Coronary artery (tissue), 2 donors: ENCODE measurements at regions not wholly inside any gene's neighbourhood (a gene's known extent, or its start where the extent isn't known, plus 50 kb on each side); places are given as distances from the start of the nearest gene placed in this dataset.

ENCODE experiments used
- DNase-seq: peaks from one replicate; pipeline ENCODE4 v3.0.0-alpha.2; 2017; ENCODE audit warnings: low spot score
- H3K27ac ChIP-seq, 2 donors: fragments of 200-600 bp; sonication (generic); one replicate each; pipeline ENCODE4 v1.5.1; 2016 to 2019
- H3K4me3 ChIP-seq: fragments of 200-600 bp; sonication (generic); 2 replicates; pipeline ENCODE4 v1.5.1; 2016; ENCODE audit warnings: mild to moderate bottlenecking, moderate library complexity
- TF ChIP-seq, protein P1 (sequence below): fragments of 200-600 bp; sonication (generic); IDR thresholded peaks from one replicate; pipeline ENCODE4 v1.5.1; 2019; ENCODE audit warnings: antibody characterized with exemption

DNA sequence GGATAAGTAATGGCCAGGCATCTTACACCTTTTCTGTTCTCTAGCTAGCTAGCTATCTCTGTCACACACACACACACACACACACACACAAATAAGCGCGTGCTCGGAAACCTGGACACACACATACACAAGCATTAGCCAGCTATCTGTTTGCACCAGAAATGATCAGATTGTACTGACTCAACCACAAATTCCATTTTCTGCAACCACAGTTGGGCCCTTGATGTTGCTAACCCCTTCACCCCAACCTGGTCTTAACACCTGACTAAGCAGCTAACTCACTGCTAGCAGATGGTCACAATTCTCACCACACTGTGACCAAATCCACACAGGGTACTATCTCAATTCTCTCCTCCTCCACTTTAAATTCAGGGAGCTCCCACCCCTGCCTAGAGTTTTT is 183.0 kb upstream of the THBS1 start:
- no peak for DNase-seq
- H3K4me3 ChIP-seq: no peak overlapping the region
- no peak overlapping the region for H3K27ac ChIP-seq
- TF ChIP-seq, protein P1, sequence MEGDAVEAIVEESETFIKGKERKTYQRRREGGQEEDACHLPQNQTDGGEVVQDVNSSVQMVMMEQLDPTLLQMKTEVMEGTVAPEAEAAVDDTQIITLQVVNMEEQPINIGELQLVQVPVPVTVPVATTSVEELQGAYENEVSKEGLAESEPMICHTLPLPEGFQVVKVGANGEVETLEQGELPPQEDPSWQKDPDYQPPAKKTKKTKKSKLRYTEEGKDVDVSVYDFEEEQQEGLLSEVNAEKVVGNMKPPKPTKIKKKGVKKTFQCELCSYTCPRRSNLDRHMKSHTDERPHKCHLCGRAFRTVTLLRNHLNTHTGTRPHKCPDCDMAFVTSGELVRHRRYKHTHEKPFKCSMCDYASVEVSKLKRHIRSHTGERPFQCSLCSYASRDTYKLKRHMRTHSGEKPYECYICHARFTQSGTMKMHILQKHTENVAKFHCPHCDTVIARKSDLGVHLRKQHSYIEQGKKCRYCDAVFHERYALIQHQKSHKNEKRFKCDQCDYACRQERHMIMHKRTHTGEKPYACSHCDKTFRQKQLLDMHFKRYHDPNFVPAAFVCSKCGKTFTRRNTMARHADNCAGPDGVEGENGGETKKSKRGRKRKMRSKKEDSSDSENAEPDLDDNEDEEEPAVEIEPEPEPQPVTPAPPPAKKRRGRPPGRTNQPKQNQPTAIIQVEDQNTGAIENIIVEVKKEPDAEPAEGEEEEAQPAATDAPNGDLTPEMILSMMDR: no peak

DNA sequence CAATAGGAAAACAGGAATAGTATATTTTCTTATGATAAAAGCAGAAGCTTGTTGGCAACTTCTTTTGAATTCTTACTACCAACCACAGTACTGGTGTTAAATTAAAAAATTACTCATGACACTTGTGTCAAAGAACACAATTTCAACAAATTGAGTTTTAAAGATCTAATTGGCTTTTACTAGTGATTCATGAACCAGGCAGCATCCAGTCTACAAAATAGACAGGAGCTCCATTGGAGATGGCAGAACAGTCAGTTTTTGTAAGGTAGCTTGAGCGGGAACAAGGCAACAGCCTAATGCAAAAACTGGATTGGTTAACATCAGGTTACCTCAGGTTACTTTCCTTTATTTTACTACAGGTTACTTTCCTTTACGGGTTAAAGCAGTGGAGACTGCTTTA is 181.3 kb upstream of the THBS1 start:
- Histone ChIP-seq H3K4me3 (no peak overlapping the region), H3K27ac (no peak overlapping the region)
- TF ChIP-seq, protein P1: no peak
- DNase-seq: no peak

DNA sequence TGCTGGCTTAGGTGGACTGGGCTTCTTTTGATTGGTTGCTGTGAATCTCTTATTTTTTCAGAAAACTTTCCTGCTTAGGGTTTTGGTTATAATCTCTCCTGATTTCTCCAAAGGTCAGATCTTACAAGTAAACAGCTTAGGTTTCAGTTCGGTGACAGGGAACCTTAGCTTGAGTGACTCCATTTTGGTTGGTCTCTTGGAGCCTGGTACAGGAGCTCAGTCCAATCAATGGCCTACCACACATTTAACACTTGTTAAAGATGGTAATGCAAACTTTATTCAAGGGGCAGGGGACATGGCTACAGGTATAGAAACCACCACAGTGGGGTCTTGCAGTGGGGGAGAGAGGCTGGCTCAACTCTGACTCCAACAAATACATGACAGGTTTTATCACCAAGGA is 180.9 kb upstream of the THBS1 start:
- no peak for DNase-seq
- TF ChIP-seq, protein P1: no peak
- Histone ChIP-seq H3K4me3 (no peak overlapping the region), H3K27ac (no peak overlapping the region)

DNA sequence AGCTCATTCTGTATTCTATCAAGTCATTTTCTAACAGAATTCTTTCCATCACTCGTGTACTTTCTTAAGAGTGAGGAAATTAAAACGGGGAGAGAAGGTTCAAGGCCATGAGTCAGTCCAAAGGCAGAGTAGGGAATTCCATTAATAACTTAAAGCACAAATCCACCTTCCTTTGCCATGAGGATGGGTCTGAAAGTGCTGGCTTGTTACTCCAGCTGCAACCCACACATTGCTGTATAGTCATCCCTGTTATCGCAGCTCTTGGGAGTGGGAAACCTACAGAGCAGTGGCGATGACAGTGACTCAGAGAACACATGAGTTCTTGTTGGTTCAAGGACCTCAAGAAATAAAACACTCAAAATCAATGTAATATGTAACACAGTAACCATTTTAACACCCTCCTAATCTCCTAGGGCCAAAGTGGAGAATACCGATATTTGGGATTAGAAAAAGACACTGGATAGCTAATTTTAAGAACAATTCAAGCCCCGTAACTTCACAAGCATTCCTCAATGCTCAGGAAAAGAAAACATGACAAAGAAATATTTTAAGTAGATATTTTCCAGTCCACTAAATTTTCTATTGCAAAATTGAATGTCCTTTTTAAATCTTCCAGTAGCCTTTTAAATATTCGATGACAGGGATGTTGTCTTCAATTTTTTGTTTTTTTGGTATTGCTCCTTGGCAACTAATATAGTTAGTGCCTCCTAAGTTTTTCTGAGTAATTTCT is 179.9 kb upstream of the THBS1 start:
- TF ChIP-seq, protein P1: no peak
- H3K4me3 ChIP-seq: no peak overlapping the region
- no peak overlapping the region for H3K27ac ChIP-seq
- no peak for DNase-seq

DNA sequence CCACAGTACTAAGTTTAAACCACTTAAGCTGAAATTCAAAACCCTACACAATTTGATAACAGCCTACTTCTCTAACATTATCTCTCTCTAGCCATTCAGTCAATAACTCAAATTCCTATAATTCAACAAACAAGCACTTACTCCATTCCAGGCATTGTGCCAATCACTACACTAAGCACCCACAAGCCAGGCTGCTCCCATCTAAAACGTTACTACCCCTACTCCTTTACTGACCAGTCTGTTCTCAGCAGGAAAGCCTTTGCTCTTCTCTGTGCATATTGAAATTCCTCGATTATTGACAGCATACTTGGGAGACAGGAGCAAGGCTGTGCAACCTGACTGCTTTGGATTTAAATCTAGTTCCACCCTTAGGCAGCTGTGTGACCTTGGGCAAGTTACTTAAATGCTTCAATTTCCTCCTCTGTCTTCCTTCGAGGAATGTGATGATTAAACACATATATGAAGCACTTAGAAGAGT is 177.2 kb upstream of the THBS1 start:
- TF ChIP-seq, protein P1: no peak
- Histone ChIP-seq H3K4me3 (no peak overlapping the region), H3K27ac (no peak overlapping the region)
- no peak for DNase-seq

DNA sequence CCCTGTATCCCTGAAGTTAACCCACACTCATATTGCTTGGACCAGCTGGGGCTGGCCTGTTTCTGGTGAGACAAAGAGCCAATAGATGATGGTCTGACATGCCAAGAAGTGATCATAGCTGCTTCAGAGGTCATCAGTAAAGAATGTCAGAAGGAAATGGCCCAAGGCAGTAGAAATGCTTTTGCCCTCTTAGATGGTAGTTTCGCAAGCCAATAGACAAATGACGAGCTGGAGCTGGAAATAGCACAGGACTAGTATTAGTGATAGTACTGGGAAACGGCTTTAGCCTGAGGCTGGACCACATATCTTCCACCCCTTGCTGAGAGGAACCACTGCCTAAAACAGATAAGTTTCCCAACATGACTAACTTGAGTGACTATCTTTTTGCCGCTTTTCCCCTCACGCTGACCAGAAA is 176.1 kb upstream of the THBS1 start:
- TF ChIP-seq, protein P1: no peak
- no peak for DNase-seq
- Histone ChIP-seq H3K4me3 (no peak overlapping the region), H3K27ac (no peak overlapping the region)

DNA sequence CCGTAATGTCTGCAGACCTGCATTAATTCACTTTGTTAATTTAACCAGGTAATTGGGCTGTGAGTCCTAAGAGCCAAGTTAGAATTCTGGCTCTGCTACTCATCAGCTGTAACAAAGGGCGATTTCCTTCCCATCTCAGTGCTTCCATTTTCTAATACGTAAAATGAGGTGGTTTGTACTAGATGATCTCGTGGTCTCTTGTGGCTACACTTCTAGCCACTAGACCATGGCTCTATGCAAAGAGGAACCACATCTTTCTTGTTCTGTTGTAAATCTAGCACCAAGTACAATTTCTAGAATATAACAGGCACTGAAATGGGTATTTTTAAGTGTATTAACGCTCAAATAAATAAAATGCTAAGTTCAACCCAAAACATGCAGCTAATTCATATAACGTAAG is 174.4 kb upstream of the THBS1 start:
- H3K27ac ChIP-seq: no peak overlapping the region
- TF ChIP-seq, protein P1: no peak
- DNase-seq: no peak
- no peak overlapping the region for H3K4me3 ChIP-seq
